Activated naive CD8-positive, alpha-beta T cell treated with anti-CD3 and anti-CD28 coated beads, Interleukin-2, amount 50 U/mL, for 16 hours (primary cell): ENCODE measurements at regions not wholly inside any gene's neighbourhood (a gene's known extent, or its start where the extent isn't known, plus 50 kb on each side); places are given as distances from the start of the nearest gene placed in this dataset.

Source experiments
- DNase-seq: peaks from one replicate; pipeline ENCODE4 v3.0.0-alpha.2; 2020; ENCODE audit warnings: low read depth, low spot score

DNA sequence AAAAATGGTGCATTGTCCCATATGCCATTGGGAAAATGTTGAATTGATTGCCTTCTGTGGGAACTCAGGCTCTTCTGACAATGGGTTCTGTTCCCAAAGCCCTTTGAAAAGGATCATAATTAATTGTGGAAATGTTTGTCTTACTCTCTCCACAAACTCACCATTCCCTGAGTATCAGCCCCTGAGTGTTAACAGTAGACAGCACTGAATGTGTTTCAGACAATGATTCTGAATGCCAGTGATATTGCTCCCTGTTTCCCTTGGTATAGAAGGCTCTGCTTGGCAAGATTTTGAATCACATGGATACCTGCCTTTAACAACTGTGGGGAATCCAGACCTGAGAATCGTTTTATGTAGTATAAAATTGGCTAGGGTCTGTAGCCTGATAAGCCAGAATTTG, 1096.8 kb downstream of the ADGRL2 start:
- DNase-seq, result no peak

DNA sequence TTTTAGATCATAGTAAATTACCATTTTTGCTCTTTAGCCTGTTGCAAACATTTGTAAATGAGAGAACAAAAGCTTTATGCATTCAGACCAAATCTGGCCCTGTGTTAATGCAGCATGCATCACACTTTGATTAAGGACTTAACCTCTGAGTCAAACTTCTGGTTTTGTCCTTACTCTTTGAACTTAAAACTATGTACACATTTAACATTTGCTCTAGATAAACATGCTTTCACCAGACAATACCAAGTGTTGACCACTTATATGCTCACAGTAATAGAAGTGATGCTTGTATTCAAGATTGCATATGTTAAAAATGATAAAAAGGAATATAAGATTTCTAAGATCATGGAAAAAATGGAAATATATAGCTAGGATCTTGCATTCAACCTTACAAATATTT, 1095.3 kb downstream of the ADGRL2 start:
- no peak for DNase-seq

DNA sequence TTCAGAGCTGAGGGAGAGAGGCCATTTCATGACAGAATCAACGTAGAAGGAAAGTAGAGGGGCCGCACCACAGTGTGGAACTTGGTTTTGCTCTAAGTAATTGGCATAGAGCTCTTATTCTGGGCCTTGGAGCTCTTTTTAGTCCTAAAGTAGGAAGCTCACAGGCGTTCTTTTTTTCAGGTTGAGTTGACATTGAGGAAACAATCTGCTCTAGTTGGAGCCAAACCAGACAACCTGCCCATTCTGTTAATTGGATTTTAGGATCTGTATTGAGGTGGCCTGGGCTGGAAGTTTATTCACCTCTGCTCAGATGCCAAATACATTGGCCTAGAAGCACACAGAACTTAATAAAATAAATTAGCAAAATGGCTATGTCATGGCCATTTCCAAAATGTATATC, 1093.9 kb downstream of the ADGRL2 start:
- DNase-seq, result no peak

DNA sequence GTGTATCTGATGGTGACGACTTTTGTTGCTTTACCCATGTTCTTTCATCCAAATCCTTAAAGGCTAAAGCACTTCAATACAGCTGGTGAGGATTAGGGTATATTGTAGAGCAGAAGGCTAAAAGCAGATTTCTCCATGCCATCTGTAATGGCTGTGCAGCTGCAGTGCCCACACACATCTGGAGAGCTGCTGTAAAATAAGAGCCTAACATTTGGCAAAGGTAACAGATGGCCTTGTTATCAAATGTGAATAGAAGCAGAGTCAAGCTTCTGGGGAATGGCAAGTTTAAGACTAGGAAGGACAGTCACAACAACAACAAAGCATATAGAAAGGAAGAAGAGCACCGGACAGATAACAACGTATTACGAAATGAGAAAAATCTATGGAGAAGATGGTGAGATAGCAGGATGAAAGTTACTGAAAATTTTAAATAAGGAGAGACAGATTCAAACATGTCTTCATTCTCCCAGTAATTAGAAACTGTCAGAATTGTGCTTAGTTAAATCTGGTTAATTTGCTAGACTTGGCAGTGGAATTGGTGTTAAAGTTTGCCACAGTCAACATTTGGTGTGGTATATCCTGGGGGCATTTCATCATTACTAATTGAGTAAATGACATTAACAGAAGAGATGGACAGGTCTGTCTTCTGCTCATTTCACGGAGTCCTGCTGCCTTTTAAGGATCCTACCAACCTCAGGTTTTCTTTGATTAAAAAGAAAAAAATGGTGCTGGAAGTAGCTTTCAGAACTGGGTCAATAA, 1093.2 kb downstream of the ADGRL2 start:
- no peak for DNase-seq

DNA sequence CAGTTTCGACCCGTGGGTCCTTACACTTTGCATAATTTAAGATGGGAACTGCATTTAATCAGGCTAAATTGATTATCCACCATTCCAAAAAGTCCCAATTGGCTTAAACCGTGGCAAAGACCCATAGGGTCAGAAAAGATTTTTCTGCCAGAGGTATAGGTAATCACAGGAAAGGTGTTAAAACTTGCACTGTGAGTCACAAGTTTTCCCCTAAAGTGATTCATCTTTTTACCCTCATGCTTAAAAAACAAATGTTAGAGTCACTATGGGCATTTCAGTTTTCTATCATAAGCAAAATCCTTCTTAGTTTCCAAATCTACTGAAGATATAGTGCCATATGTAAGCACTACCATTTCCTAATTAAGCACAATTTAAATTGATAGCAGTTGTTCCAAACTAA, 1079.8 kb downstream of the ADGRL2 start:
- no peak for DNase-seq

DNA sequence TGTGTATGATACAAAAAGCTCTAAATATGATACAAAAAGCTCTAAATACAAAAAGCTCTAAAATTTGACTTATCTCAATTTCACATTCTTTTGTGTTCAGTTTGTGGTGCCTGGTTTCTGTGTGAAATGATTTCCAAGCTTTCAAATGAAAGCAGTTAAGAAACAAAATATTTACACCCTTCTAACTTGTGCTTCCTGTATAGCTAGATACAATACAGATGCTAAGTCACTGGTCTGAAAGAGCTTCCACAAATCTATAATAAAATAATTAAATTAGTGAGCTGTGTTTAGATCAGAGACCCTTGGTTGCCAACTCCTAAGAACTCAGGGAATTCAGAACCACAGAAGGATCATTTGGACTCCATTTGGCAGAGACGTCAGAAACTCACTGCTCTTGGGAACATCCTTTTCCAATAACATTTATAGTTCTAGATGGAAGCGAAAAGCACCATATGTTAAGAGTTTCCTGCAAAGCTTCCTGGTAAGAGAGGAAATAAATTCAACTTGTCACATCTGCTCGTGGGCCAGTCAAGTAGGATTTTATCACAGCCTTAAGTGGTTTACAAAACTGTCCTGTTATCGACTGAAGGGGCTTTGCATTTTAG, 1079.1 kb downstream of the ADGRL2 start:
- no peak for DNase-seq

DNA sequence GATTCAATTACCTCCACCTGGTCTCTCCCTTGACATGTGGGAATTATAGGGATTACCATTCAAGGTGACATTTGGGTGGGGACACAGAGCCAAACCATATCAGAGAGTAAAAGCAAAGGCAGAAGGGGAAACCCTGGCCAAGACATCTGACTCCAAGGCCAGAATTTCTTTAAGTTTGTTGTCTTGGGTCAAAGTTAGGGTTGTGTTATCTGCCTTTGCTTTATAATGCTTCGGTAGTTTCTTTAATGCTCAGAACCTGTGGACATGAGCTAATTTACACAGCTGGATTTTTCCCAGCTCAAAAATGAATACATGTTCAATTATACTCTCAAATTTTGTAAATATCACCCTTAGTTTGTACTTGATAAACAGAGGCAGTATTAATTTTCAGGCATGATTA, 1074.4 kb downstream of the ADGRL2 start:
- no peak for DNase-seq

DNA sequence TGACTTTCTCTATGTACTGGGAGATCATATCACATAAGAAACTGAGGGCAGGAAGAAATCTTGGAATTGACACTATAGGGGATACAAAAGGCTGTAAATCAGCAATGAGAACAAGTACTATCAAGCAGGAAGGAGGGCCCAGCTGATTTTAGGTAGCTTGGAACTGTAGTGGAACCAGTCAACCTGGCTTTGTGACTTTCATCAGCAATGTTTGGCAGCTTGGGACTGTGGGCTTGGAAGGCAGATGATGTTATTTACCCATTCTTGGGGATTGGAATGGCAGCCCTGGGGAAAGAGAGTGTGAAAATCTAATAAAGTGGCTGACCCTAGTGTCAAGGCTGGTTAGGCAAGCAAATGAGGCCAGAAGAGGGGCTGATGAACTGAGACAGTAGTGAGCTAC, 1073.3 kb downstream of the ADGRL2 start:
- DNase-seq, result no peak

DNA sequence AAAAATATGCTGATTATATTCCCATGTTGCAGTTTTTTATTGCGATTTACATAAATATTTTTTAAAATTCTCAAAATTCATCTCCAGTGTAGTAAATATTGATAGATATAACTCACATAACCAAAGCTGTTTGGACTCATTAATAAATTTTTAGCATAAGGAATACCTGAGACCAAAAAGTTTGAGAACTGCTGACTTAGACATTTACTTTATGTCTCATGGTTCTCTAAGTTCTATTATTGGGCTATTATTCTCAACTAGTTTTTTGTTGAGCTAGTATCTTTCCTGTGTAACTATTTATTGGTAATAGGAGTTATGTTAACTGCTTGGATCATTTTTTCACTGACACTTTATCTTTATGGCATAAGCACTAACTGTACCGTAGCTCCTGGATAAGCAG, 1069.6 kb downstream of the ADGRL2 start:
- DNase-seq, result no peak

DNA sequence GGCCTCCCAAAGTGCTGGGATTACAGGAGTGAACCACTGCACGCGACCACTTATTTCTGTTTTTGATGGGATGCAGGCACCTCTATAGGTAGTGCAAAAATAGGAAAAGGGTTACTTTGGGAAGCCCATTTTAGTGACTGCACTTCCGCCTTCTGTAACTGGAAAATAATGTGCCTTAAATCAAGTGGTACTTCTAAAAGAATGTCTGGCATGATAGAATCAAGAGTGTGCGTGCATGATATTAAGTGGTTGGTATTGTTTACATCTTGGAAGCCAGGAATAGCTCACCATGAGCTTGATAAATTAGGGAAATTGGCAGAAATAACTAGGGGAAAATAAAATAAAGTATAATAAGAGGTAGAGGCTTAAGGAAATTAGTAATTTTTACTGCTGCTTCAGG, 1067.0 kb downstream of the ADGRL2 start:
- no peak for DNase-seq

DNA sequence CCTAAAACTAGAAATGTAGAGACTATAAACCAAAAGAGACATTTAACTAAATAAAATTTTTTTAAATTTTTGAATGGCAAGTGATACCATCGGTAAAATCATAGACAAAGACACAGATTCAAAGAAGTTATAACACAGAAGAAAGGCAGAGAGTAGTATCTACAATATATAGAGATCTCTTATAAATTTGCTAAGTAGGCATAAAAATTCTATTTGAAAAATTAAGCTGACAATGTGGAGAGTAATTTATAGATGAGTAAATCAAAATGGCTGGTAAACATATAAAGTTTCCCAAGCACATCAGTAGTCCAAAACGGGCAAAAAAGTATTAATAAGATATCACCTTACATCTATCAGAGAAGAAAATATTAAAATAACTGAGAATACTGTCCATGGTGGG, 1061.0 kb downstream of the ADGRL2 start:
- DNase-seq, result no peak

DNA sequence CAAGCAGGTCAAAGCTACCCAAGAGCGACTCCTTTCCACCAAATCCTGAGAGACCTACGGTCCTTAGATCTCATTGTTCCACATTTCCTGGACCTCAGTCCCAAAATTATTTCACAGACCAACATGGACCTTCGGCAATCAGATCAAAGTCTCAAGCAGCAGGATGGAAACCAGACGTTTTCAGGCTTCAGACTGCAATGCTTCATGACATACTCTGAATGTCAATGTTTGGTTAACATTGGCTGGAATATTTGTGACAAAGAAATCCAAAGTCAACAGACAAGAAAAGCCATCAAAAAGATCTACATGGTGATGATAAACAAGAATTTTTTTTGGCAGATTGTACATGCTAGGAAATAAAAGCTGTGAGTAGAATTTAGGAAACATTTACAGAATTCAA, 1057.3 kb downstream of the ADGRL2 start:
- no peak for DNase-seq

DNA sequence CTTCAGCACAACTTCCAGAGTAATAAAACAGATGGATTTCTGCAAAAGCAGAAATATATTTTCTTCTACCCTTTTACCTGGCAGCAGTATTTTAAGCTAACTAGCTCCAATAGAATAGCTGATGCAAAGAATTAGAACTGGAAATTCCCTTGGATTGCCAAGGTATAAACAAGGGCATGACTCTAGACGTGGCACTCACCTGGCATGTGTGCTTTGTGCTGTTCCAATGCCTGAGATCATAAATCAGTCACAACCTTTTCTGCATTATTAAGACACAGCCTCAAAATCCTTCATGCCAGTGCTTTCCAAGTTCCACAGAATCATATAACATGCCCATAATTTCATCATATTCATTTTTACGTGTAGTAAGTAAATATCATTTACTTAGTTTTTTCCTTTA, 1048.7 kb downstream of the ADGRL2 start:
- DNase-seq, result no peak

DNA sequence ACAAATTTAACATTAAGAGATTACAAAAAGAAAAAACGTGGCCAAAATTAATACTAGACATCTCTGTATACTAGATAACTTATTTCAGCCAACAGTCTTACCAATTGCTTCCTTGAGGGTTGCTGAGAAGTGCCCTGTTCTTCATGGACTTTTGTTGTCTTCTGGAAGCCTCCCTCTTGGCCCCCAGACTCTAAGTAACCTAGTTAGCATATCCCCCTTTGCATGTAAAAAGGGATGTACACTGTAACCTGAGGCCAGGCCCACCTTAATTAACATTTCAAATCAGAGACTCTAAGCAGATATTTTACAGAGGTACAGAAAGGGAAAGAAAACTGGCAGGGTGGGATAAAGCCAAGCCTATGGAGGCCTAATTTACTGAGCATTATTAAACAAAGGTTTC, 1047.3 kb downstream of the ADGRL2 start:
- no peak for DNase-seq

DNA sequence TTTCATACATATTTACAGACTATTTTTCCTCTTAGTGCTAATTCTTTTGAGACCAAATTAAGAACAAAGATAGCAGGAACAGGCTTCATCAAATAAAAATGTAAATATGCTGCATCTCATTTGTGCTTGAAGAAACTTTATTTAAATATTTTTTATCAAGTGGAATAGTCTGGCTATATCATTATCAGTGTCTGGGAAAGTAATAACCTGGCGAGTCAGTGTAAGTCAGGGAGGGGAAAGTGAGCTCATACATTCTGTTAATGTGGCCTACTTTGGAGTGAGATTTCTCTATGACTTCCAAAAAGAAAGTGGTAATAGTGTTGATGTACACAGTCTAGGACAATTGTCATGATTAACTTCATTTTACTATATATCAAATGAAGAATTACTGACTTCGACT, 1045.1 kb downstream of the ADGRL2 start:
- no peak for DNase-seq

DNA sequence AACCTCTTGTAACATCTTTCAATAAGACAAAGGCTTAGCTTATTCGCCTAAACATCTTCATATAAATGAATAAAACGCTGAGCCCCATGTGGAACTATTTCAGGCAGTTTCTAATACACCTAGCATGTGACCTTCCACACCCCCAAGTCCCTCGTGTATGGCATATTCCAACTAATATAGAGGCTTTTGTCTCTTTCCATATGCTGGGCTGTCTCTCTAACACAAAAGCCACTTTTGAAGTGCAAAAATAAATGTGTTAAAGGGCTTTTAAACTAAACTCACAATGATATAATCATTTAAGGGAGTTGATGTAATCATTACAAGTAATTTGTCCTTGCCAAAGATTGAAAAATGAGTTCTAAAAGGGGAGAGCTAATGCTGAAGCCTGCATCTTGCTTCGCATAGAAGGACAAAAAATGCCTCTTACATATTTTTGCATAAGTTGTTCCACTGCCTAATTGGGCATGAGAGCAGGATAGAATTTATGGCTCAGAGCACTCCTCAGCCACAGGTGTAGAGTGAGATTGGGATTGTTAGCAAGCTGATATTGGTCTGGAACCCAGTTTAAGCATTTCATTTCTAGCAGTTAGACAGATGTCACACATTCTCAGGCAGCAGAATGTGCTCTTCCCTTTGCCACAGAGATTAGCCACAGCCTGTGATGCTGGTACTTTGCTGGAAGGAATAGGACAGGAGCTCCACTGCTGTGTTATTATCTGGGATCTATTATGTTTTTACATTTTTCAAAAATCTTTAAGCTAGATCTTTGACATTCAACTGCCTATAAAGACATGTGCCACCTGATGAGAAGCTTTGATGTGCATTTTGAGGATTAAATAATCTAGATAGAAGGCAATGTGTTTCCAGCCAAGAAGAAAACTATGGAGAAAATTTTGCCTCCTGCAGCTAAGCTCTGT, 1044.4 kb downstream of the ADGRL2 start:
- DNase-seq, result no peak

DNA sequence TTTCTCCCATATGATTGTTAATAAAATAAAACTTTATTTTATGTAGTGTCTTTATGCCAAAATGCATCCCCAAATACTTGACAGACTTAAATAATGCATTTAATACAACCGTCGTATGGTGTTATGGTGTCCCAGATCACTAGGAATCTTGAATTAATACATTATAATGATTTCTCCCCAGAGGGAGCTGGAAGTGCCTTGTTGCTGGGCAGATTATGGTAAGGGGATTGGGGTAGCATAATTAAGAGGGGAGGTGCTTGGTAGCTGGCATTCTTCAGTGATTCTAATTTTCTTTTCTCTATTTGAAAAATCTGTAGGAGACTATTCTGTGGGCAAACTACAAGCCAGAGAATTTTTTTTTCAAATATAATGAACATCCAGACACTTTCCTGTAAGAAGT, 1043.7 kb downstream of the ADGRL2 start:
- no peak for DNase-seq

DNA sequence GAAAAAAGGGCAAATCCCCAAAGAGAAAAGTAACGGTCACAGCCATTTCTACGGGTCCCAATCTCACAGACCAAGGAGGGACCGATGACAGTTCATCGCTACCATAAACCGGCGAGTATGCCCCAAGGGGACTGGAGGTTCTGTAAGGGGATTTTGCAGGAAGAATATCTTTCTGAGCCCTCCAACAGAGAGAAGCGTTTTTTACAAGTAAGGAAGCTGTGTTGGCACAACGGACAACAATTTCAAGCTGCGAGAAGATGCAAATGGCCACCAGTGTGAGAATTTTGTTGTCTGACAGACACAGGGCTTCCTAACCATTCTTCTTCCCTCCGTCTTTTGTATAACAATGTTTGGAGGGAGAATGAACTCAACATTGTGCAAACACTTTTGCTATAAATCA, 1043.1 kb downstream of the ADGRL2 start:
- DNase-seq, result no peak

DNA sequence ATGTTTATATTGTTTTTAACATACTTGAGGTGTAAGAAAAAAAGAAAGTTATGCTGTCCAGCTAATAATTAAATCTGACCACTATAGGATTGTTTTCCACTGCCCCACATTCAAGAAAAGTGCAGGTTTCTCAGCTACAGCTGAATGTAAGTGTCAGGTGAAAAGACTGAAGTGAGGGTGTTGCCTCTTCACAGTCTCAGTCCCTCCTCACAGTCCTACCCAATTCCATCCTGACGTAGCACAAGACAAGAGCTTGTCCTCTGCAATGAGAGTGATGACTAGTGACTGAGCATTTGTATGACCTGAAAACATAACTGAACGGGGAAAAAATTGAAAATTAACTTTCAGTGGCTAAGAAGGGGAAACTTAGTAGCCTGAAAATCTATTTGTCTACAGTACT, 1039.5 kb downstream of the ADGRL2 start:
- no peak for DNase-seq

DNA sequence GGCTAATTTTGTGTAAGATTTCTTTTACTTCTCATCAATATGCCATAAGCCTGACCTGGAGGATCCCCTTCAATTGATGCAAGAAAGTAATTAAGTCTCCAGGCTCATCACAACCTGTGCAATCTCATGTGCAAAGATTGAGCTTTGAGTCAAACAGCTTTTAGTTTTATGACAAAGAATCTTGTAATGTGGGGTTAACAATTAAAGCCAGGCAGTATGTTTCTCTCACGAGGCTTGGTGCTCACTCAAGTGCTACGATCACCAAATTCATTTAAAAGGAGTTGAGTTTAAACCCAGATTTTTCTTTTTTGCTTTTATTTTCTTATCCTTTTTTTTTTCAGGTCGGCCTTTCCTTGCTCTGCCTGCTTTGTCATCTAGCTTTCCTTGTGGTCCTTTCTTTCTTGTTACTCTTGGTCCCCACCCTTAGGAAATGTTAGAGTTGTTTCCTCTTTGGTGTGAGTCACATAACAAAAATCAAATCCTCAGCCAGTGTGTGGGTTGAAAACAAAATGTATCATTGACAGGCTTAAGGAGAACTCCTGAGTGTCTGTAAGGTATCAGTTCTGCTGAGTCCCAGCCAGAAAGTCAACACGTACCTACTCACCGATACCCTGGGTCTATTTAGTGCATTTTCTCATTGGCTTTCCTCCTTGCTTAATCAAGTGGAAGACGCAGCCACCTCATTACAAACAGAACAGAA, 1037.2 kb downstream of the ADGRL2 start:
- no peak for DNase-seq

DNA sequence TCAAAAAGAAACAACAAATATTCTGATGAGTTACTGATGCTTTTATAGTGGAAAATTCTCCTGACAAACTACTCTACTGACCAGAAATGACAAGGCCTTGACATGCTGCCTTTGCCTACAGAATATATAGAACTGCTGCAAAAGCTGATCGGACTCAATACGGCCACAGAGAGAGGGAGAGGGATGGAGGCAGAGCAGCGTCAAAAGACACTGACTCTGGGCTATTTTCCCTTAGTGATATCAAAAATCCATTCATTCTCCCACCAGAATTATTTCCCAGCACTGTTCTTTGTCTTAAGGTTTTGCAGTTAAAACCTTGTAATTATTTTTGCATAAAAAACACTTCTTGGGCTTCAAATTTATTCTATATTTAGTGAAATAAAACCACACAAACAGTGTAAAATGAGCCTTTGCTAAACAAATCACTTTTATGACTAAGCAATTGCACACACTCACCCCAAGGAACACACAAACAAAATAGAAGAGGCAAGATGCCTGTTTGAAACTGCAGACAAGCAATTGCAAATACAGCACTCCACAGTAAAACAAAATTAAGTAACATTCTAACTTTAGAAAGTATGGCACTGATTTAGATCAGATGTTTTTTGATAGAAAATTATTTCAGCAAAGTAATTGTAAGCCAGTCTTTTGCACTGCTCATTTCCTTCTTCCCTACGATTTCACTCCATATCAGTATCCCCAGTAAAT, 1036.4 kb downstream of the ADGRL2 start:
- no peak for DNase-seq
